ENCODE measurements at regions not wholly inside any gene's neighbourhood (a gene's known extent, or its start where the extent isn't known, plus 50 kb on each side); places are given as distances from the start of the nearest gene placed in this dataset.
"Not testable (repeated sequence)": the region's sequence is repeated elsewhere in the genome, so short reads cannot be mapped to it uniquely, and the experiment has no call there.

DNA sequence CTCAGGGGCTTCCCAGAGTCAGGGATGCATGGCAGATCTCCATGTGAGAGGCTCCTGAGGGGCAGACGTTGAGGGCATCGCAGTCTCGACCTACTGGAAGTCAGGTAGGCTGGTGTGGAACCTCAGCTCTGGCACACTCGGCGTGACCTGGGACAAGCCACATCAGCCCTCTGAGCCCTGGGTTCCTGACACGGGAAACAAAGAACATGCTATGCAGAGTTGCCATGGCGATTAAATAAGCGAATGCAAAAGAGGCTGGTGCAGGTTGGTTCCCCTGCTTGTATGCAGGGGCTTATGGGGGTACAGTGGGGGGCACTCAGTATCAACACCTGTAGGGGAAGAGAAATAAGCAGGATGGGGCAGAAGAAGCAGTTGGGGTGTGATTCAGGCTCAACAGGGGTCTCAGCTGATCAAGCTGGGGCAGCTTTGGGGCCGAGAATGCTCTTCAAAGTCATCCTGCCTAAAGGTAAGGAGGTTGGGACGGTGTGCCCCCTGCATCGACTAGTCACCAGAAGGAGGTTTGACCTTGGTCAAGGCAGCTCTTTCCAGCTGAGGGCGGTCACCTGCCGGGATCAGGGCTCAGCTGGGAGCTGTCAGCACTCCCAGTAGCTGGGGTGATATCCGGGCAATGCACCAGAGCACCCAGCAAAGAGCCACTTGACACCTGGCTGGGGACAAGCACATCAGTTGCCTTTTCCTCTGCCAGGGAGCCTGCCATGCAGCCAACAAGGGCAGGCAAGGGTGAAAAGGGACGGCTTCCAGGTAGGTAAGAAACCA lies 442.7 kb downstream of the MIAT start:
- no peak for DNase-seq (ENCODE audit: low spot score)

DNA sequence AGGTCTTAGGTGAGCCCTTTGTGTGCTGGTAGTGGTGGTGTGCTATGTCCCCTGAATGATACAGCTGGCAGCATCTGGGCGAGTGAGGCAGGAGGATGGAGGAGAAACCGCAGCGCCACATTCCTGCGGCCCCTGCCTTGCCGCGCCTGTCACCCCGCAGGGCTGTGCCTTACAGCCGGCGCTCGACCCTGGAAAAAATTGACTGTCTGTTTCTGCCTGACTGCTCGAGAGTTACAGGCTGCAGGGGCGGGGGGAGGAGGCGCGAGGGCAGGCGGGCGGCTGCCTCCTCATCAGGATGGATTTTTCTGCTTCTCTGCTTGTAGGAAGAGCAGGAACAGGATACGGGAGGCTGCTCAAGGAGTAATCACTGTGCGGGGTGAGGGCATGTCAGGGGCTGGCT lies 443.4 kb downstream of the MIAT start:
- no peak for DNase-seq (ENCODE audit: low spot score)

DNA sequence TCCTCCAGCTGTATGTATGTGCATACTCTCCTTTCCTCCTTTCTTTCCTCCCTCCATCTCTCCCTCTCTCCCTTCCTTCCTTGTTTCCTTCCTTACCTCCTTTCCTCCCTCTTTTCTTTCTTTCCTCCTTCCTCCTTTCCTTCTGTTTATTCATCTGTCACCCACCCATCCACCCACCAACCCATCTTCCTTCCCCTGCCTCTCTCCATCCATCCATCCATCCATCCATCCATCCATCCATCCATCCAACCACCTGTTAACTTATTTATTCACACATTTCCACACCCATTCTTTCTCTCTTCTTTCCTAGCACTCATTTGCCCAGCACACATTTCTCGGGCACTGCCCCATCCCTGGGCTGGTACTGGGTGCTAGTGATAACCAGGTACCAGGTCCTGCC lies 443.9 kb downstream of the MIAT start:
- no peak for DNase-seq (ENCODE audit: low spot score)

DNA sequence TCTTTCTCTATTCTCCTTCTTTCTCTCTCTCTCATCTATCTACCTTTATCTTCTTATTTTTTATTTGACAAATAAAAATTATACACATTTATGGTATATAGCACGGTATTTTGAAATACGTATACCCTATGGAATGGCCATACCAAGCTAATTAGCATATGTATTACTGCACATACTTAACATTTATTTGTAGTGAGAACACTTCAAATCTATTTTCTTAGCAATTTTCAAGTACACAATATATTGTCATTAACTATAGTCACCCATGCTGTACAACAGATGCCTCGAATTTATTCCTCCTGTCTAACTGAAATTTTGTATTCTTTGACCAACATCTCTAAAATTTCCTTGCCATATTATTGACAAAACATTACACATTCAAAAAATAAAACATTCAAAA lies 447.1 kb downstream of the MIAT start:
- DNase-seq (ENCODE audit: low spot score) = no peak

DNA sequence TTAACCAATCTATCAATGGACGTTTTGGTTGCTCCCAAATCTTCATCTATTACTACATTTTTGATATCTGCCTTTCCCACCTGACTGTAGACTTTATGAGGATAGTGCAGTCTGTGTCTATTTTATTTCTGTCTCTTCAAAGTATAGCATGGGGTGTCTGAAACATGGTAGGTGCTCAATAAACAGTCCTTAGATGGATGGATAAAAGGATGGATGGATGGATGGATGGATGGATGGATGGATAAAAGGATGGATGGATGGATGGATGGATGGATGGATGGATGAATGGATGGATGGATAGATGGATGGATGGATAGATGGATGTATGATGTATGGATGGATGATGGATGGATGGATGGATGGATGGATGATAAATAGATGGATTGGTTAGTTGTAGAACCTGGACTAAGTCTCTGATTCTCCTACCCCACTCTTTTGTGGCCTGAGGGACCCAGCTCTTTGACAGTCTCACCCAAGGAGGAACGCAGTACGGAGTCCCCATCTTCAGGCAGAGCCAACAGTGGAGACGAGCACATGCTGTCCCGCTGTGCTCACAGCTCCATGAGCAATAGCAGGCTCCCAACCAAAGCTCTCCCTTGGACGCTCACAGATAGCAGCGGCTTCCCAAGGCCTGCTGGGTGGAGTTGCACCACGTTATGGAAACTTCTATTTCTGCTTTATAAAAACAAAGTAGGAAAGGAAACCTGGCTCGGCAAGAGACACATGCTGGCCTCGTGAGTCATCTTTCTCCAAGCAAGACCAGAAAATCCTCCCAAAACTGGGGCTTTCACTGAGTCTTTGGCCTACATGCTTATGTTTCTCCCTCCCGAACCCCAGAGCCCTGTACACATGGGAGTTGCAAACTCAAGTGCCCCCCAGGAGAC lies 448.0 kb downstream of the MIAT start:
- no peak for DNase-seq (ENCODE audit: low spot score)

DNA sequence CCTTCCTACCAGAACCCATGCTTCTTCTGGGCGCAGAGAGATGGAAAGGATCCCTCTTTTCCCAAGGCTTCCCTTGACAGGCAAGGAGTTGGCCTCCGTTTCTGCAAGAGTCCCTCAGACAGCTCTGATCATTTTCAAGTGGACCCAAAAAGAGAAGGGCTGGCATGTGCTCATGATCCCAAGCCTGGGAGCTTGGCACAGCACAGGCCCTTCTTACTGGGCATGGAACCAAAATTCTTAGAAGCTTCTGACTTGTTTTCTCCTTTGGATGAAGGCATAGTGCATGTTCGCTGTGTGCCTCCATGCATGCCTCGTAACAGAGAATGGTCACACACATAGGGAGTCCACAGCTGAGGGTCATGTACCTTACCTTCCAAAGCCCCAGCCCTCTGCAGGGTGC lies 449.6 kb downstream of the MIAT start:
- no peak for DNase-seq (ENCODE audit: low spot score)

DNA sequence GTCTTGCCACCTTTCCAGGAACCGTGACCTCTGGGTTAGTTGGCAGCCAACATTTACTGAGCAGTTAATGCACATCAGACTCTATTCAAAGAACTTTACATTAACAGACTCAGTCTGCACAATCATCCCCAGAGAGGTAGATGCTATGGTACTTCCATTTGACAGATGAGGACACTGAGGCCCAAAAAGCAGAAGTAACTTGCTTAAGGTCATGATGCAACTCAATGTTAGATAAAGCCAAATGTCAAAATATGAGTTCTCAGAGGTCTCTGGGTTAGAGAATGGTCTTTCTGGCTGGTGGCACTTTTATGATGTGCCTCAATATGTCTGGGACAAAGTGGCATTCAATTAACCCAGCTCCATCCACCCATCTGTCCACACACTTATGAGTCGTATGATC lies 450.0 kb downstream of the MIAT start:
- DNase-seq (ENCODE audit: low spot score) = no peak

DNA sequence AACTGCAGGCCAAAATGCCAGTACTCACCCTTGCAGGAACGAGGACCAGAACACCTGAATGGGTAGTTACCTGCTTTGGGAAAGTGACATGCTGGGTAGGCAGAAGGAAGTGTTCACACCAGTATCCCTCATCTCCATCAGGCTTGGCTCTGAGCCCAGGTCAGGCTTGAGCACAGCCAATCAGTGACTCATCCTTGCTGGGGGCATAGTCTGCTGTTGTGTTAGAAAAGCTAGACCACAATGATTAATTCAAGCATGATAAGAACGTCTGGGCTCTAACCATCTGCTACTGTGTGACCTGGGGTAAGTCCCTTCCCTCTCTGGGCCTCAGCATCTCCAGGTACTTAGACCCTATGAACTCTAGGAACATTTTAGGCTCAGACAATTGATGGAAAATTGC lies 450.4 kb downstream of the MIAT start:
- DNase-seq (ENCODE audit: low spot score) = no peak

DNA sequence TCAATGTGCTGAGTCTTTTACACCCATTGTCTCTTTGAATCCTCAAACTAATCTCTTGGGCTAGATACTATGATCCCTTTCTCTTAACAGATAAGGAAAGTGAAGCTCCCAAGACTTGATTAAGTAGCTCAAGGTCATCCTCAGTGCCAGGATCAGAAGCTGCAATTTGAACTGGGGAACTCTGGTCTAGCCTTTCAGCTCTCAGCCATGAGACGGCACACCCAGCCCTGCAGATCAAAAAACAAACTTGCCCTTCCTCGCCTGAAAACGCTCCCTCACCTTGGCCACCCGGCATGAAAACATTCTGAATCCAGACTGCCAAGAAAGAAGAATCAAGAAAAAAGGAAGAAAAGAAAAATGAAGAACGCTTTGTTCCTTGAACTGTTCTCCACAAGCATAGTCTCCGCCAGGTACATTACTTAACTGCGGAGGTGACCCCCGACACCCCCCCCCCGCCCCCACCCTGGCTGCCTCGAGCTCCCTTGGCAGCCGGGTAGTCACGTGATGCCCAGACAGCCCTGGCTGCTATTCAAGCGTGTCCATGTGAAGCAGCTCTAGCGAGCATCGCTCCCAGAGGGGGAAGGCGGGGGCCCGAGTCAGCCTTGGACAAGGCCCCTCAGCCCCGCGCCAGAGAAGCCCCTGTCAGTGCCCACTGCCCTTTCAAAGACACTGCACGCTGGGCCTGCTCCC lies 451.2 kb downstream of the MIAT start:
- no peak for DNase-seq (ENCODE audit: low spot score)

DNA sequence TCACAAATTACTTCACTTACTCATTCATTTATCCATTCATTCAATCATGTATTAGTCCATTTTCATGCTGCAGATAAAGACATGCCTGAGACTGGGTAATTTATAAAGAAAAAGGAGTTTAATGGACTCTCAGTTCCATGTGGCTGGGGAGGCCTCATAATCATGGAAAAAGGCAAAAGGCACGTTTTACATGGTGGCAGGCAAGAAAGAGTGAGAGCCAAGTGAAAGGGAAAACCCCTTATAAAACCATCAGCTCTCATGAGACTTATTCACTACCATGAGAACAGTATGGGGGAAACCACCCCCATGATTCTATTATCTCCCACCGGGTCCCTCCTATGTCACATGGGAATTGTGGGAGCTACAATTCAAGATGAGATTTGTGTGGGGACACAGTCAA lies 452.0 kb downstream of the MIAT start:
- DNase-seq (ENCODE audit: low spot score) = not testable (repeated sequence)

DNA sequence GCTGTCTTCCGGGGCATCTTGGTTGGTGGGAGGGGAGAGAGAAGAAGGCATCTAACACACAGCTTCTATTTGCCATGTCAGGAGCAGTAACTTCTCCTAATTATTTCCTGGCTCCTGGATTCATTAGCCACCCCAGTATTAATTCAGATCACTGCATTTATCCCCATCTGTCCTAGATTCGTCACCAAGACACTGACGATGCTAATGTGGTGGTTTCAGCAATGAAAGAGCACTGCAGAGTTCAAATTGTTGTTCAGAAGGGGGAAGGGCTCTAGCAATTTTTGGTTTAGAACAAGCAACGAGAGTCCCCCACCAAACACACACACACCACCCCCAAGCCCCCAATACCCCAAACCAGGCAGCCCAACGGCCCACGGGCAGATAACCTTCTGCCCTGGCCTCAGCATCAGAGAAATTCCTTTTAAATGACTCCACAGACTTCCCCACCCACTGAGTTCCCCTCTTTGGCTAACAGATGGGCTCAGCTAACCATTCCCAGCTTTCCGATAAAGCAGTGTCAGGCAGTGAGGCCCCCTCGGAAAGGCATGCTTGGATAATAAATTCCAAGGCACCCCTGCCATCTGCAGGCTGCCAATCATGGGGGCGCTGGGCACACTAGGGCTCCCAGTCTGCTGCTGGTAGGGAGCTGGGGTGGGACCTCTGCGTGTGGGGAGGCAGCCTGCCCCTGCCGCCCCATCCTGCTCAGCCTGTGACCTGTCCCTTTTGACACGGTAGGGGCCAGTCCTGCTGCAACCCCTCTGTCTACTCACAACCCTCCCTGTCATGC lies 453.5 kb downstream of the MIAT start:
- no peak for DNase-seq (ENCODE audit: low spot score)

DNA sequence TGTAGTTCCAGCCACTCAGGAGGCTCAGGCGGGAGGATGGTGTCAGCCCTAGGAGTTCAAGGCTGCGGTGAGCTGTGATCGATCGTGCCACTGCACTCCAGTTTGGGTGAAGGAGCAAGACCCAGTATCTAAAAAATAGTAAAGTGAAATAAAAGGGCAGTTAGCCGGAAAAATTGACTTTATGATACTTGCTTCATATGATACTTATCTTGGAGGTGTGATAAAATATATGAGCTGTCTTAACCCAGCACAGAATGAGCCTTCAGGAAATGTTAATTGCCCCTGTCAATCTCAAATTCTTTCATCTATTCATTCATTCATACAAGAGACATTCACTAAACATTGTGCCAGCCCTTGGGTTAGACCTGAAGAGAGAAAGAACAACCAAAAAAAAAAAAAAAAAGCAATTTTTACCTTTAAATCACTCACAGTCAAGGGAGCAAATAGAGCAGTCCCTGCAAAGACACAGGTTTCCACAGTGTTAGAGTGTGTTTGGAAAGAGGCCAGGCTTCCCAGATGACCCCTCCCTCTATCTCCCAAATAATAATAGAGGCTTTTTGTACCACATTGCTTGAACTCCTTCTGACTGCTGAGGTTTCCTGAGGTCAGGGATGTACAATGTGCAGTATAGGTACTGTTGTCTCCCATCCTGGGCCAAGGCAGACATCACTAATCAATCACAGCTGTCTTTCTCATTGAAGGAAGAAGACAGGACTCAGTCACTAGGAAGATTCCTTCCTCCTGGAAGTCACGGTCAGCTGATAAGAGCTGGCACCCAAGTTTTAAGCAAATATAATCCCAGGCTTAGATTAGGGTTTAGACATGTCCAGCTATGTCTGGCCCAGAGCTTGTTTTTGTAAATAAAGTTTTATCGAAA lies 454.6 kb downstream of the MIAT start:
- no peak for DNase-seq (ENCODE audit: low spot score)

DNA sequence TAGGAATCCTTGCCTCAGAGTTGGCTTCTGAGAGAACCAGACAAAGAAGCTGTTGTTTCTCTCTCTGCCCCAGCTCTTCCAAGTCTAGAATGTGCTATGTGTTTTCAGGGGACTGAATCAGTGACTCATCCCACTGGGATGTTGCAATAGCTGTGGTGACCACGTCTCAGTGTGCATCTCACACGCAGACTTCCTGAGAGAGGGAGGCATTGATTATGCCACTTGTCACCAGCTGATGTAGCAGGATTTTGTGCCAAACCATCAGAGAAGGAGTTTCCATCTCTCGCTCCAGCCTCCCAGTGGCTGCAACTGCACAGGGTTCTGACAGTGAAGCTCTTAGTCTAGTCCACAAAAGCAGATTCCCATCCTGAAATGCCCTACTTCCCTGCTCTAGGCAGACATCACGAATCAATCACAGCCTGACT lies 455.8 kb downstream of the MIAT start:
- DNase-seq (ENCODE audit: low spot score) = no peak

DNA sequence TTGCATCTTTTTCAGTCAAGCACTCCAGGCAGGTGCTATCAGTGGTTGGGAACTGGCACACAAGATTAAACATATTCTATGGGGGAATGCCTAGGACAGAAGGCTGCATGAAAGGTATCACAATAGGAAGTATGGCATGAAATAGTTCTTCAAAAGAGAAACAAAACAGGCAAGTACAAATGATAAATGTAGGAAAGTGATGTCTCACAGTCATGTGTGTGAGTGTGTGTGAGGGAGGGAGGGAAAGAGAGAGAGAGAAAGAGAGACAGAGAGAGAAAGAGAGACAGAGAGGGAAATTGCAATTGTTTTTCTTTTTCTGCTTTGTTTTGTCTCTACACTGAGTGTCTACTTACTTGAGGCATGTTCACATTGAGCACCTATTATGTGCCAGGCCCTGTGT lies 456.3 kb downstream of the MIAT start:
- DNase-seq (ENCODE audit: low spot score) = no peak

DNA sequence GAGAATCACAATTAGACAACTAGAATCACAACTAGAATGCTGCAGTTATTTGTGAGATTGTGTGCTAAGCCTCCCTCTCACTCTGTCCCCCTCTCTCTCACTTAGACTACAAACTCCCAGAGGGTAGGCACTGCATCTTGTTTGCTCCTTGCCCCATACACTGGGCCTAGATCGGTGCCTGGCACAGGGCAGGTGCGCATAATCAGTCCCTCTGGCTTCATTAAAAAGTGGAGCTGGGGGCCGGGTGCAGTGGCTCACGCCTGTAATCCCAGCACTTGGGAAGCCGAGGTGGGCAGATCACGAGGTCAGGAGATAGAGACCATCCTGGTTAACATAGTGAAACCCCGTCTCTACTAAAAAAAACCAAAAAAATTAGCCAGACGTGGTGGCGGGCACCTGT lies 456.8 kb downstream of the MIAT start:
- no peak for DNase-seq (ENCODE audit: low spot score)

DNA sequence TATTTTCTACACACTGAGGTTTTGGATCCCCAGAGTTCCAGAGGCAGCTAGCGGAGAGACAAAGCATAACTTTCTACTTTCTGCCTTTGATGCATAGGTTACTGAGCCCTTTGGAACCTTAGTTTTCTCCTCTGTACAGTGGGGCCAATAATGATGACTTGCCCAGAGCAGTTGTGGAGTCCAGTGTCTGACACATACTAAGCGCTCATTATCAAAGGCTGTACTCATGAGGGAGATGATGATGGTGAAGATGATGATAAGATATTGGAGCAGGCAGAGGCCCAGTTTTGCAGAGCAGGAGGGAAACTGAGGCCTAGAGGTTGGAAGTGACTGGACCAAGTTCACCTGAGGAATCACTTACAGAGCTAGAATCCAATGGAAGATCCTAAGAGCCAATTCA lies 458.0 kb downstream of the MIAT start:
- DNase-seq (ENCODE audit: low spot score) = no peak

DNA sequence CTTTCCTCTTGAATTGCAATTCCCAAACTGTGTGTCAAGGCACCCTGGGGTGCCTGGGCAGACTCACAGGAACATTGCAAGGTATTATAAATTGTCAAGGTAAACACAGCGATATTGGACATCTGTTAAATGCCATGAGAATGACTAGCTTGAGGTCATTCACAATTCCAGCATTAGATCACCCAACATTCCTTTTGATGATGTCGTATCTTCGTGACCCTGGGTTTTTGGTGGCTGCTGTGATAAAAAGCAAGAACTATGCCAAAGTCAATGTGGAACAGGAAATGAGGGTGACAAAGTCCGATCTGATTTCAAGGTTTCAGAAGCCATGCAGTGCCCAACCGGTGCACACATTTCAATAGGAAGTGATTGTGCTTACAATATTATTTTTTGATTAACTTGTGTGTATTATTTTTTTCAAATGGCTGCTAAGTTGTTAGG lies 458.4 kb downstream of the MIAT start:
- no peak for DNase-seq (ENCODE audit: low spot score)

DNA sequence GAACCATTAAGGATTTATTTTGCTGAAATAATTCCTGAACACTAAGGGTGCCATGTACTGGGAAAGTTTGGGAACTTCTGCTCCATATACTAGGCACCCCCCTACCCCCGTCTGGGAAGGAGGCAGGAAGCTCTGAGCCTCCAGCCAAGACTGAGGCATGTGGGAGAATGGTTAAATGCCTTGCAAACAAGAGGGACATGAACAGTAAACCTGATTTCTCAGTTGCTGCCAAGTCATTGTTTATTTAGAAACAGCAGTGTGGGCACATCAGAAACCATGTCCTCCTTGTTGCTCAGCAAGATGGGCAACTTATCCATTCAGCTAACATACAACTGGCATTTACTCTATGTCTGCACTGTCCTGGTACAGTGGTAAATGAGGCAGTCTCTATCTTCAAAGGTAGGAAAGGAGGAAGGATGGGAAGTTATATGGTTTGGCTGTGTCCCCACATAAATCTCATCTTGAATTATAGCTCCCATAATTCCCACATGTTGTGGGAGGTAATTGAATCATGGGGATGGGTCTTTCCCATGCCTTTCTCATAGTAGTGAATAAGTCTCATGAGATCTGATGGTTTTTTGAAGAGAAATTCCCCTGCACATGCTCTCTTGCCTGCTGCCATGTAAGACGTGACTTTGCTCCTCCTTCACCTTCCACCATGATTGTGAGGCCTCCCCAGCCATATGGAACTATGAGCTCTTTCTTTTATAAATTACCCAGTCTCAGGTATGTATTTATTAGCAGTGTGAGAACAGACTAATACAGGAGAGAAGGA lies 459.1 kb downstream of the MIAT start:
- no peak for DNase-seq (ENCODE audit: low spot score)

DNA sequence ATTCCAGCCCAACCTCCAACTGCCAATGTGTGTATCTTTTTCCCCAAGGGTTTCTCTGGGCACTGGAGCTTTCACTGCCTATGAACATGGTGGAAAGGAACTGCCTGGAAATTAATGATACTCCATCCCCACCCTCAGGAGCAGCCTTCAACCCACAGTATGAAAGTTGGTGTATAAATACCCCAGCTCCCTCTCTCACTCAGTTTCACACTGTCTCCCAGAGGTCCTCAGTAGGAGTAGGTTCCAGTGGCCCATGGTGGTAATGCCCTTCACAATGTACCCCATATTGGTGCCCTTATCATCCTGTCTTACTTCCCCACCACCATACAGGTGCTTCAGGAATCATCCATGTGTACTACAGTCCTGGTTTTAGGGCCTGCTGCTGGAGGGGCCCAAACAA lies 462.6 kb downstream of the MIAT start:
- DNase-seq (ENCODE audit: low spot score) = no peak

DNA sequence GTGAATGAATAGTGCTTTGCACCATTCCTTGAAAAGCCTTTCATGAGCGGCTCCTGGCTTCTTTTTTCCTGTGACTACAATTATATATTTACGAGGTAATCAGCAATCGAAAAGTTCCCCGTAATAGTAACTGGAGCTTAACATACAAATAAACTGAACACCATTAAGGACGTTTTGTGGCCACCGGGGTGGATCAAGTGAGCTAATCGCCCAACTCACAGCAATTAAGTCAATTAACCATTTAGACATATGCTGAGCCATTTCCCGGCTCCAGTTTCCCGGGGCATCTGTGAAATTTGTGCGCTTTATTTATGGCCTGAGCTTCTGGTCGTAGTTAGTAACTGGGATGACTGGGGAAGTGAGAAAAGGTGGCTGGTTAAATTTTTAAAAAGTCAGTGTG lies 465.2 kb downstream of the MIAT start:
- DNase-seq (ENCODE audit: low spot score) = no peak
